Trophoblast cell (in vitro differentiated cells and primary cell): ENCODE measurements at regions not wholly inside any gene's neighbourhood (a gene's known extent, or its start where the extent isn't known, plus 50 kb on each side); places are given as distances from the start of the nearest gene placed in this dataset.

Experiments
- DNase-seq, 2 donors: peaks; one replicate each; pipeline ENCODE4 v3.0.0-alpha.2; 2016
- H2AFZ ChIP-seq: 2 replicates; pipeline ENCODE4 v1.6.1; 2013; ENCODE audit warnings: low read length, moderate library complexity, mild to moderate bottlenecking; ENCODE audit not compliant: insufficient read depth, poor library complexity
- H2AK5ac ChIP-seq: 2 replicates; pipeline ENCODE4 v1.6.1; 2013; ENCODE audit warnings: mild to moderate bottlenecking, low read length
- H2BK120ac ChIP-seq: 2 replicates; pipeline ENCODE4 v1.6.1; 2013; ENCODE audit warnings: low read length, mild to moderate bottlenecking, moderate library complexity; ENCODE audit not compliant: insufficient read depth, poor library complexity
- H2BK12ac ChIP-seq: 2 replicates; pipeline ENCODE4 v1.6.1; 2013; ENCODE audit warnings: mild to moderate bottlenecking, low read length, moderate library complexity
- H2BK5ac ChIP-seq: 2 replicates; pipeline ENCODE4 v1.6.1; 2013; ENCODE audit warnings: low read length, low read depth, moderate library complexity, mild to moderate bottlenecking; ENCODE audit not compliant: poor library complexity
- H3K14ac ChIP-seq: 2 replicates; pipeline ENCODE4 v1.6.1; 2013; ENCODE audit warnings: mild to moderate bottlenecking, low read length
- H3K18ac ChIP-seq: 2 replicates; pipeline ENCODE4 v1.6.1; 2013; ENCODE audit warnings: mild to moderate bottlenecking, low read length
- H3K23ac ChIP-seq: 2 replicates; pipeline ENCODE4 v1.6.1; 2013; ENCODE audit warnings: low read length
- H3K27ac ChIP-seq: 2 replicates; pipeline ENCODE4 v1.5.1; 2013; ENCODE audit warnings: low read depth, mild to moderate bottlenecking, inconsistent platforms, low read length, moderate library complexity
- H3K27me3 ChIP-seq: 2 replicates; pipeline ENCODE4 v1.6.1; 2013; ENCODE audit warnings: inconsistent platforms, mild to moderate bottlenecking, low read length, moderate library complexity; ENCODE audit not compliant: insufficient read depth
- H3K36me3 ChIP-seq, 2 experiments: 1 replicate in 1 of 2; 2 replicates in 1 of 2; pipeline ENCODE4 v1.6.1; 2013; ENCODE audit warnings: low read length in 2 of 2, mild to moderate bottlenecking in 2 of 2, moderate library complexity in 1 of 2; ENCODE audit not compliant: insufficient read depth in 2 of 2, control insufficient read depth in 1 of 2
- H3K4ac ChIP-seq: 2 replicates; pipeline ENCODE4 v1.6.1; 2013; ENCODE audit warnings: low read depth, mild to moderate bottlenecking, low read length, moderate library complexity
- H3K4me1 ChIP-seq, 2 experiments: 1 replicate in 1 of 2; 2 replicates in 1 of 2; pipeline ENCODE4 v1.6.1; 2013; ENCODE audit warnings: low read length in 2 of 2, mild to moderate bottlenecking in 2 of 2, moderate library complexity in 1 of 2; ENCODE audit not compliant: insufficient read depth in 2 of 2, control insufficient read depth in 1 of 2
- H3K4me2 ChIP-seq: 2 replicates; pipeline ENCODE4 v1.6.1; 2013; ENCODE audit warnings: inconsistent platforms, mild to moderate bottlenecking, low read length, moderate library complexity
- H3K4me3 ChIP-seq: 2 replicates; pipeline ENCODE4 v1.5.1; 2013; ENCODE audit warnings: mild to moderate bottlenecking, low read depth, low read length, inconsistent platforms
- H3K79me1 ChIP-seq: one replicate; pipeline ENCODE4 v1.6.1; 2013; ENCODE audit warnings: low read length
- H3K79me2 ChIP-seq: 2 replicates; pipeline ENCODE4 v1.6.1; 2013; ENCODE audit warnings: low read length, mild to moderate bottlenecking; ENCODE audit not compliant: control insufficient read depth, insufficient read depth, poor library complexity
- H3K9ac ChIP-seq: 2 replicates; pipeline ENCODE4 v1.6.1; 2013; ENCODE audit warnings: mild to moderate bottlenecking, low read length
- H3K9me3 ChIP-seq: 2 replicates; pipeline ENCODE4 v1.6.1; 2013; ENCODE audit warnings: low read depth, mild to moderate bottlenecking, control low read depth, inconsistent platforms, low read length; ENCODE audit not compliant: insufficient read depth
- H4K12ac ChIP-seq: 2 replicates; pipeline ENCODE4 v1.6.1; 2013; ENCODE audit warnings: low read depth, mild to moderate bottlenecking, low read length, moderate library complexity
- H4K8ac ChIP-seq: 2 replicates; pipeline ENCODE4 v1.6.1; 2013; ENCODE audit warnings: low read depth, mild to moderate bottlenecking, low read length, moderate library complexity
- H4K91ac ChIP-seq: one replicate; pipeline ENCODE4 v1.6.1; 2013; ENCODE audit warnings: low read depth, mild to moderate bottlenecking, low read length, moderate library complexity
- WGBS: extraction: QIAGEN DNeasy Blood & Tissue Kit; methylation state at CpG from one replicate; pipeline ENCODE4 v1.1.7; 2013; ENCODE audit warnings: missing lambda C conversion rate; ENCODE audit not compliant: insufficient read length, insufficient coverage; ENCODE audit errors: extremely low coverage; 5-methylcytosine and 5-hydroxymethylcytosine counted together

DNA sequence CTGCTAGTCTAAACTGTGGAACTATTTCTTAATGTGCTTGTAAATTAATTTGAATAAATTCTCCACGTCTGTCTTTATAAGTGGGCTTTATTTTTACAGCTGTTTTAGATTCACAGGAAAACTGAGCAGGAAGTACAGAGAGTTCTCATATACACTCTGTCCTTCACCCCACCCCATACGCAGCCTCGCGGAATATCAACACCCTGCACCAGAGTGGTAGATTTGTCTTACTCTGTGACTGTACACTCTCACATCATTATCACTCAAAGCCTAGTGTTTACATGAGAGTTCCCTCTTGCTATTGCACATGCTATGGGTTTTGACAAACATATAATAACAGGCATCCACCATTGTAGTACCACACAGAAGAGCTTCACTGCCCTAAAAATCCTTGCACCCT is 179.7 kb upstream of the DAB2 start:
- Histone ChIP-seq H3K14ac (no peak overlapping the region), H3K4ac (no peak overlapping the region), H2BK5ac (no peak overlapping the region), H3K27me3 (no peaks in the 10 kb centered on the region), H3K79me1 (no peaks in the 10 kb centered on the region), H4K8ac (no peak overlapping the region), H3K9me3 (no peaks in the 10 kb centered on the region), H3K18ac (no peak overlapping the region), H2AFZ (no peak overlapping the region), H3K4me1 (no peaks in the 10 kb centered on the region), H2BK120ac (no peak overlapping the region), H2BK12ac (no peak overlapping the region), H4K91ac (no peak overlapping the region), H3K4me3 (no peak overlapping the region), H3K79me2 (no peaks in the 10 kb centered on the region), H3K36me3 (no peaks in the 10 kb centered on the region), H3K27ac (no peak overlapping the region), H4K12ac (no peak overlapping the region), H3K4me2 (no peak overlapping the region), H3K9ac (no peak overlapping the region), H2AK5ac (no peak overlapping the region), H3K23ac (no peak overlapping the region)
- no peak for DNase-seq
- no CpG with 5 or more reads among the region's 4 CpGs for WGBS

GRCh38 chr5:39599721-39600431 is 175.1 kb upstream of the DAB2 start:
- H3K18ac ChIP-seq, result no peak overlapping the region
- H2BK12ac ChIP-seq, result no peak overlapping the region
- no peak overlapping the region for H3K4me3 ChIP-seq
- H2BK120ac ChIP-seq, result no peak overlapping the region
- H3K36me3 ChIP-seq, result no peaks in the 10 kb centered on the region
- H4K8ac ChIP-seq, result no peak overlapping the region
- H3K23ac ChIP-seq, result no peak overlapping the region
- WGBS, result no CpG with 5 or more reads among the region's 5 CpGs
- DNase-seq, result peak in 1 of 2 donors; percentile 45
- H3K79me2 ChIP-seq, result no peaks in the 10 kb centered on the region
- no peak overlapping the region for H3K14ac ChIP-seq
- no peak overlapping the region for H3K27ac ChIP-seq
- peaks cover 6 to 10% of the 10 kb centered on the region in 2 experiments for H3K4me1 ChIP-seq
- H3K4ac ChIP-seq, result no peak overlapping the region
- no peaks in the 10 kb centered on the region for H3K27me3 ChIP-seq
- no peak overlapping the region for H4K12ac ChIP-seq
- H3K9me3 ChIP-seq, result no peaks in the 10 kb centered on the region
- no peak overlapping the region for H3K4me2 ChIP-seq
- no peak overlapping the region for H3K9ac ChIP-seq
- no peak overlapping the region for H2AFZ ChIP-seq
- no peak overlapping the region for H4K91ac ChIP-seq
- no peak overlapping the region for H2BK5ac ChIP-seq
- H2AK5ac ChIP-seq, result no peak overlapping the region
- no peaks in the 10 kb centered on the region for H3K79me1 ChIP-seq

DNA sequence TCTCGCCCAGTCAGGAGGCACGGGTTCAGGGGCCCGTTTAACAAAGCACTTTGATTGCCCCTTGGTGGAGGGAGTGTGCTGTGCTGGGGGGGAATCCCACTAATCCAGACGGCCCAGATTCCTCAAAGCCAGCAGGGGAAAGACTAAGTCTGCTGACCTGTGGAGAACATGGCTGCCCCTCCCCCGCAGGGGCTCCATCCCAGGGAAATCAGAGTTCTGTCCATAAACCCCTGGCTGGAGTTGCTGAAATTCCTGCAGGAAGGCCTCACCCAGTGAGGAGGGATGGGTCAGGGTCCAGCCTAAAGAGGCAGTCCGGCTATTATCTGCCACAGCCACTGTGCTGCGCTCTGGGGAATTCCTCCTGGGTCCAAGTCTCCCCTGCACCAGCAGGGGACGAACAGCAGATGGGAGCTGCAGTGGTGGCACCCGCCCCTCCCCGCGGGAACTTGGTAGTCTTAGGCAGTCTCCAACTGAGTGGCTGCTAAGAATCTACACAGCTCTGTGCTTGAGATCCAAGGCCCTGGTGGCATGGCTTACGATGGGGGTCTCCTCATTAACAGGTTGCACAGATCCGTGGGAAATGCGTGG is 174.0 kb upstream of the DAB2 start:
- Histone ChIP-seq H3K23ac (no peak overlapping the region), H3K79me2 (no peaks in the 10 kb centered on the region), H3K36me3 (no peaks in the 10 kb centered on the region), H4K91ac (peak overlapping the region; percentile 3), H3K4me2 (no peak overlapping the region), H3K27me3 (no peaks in the 10 kb centered on the region), H2BK120ac (no peak overlapping the region), H3K18ac (no peak overlapping the region), H3K79me1 (no peaks in the 10 kb centered on the region), H3K14ac (no peak overlapping the region), H2BK12ac (no peak overlapping the region), H3K27ac (no peak overlapping the region), H3K4me1 (peaks cover 6 to 10% of the 10 kb centered on the region in 2 experiments), H2AK5ac (no peak overlapping the region), H4K12ac (no peak overlapping the region), H4K8ac (no peak overlapping the region), H3K4me3 (no peak overlapping the region), H2AFZ (no peak overlapping the region), H3K9ac (no peak overlapping the region), H3K4ac (no peak overlapping the region), H2BK5ac (no peak overlapping the region), H3K9me3 (no peaks in the 10 kb centered on the region)
- no peak for DNase-seq
- no CpG with 5 or more reads among the region's 14 CpGs for WGBS

DNA sequence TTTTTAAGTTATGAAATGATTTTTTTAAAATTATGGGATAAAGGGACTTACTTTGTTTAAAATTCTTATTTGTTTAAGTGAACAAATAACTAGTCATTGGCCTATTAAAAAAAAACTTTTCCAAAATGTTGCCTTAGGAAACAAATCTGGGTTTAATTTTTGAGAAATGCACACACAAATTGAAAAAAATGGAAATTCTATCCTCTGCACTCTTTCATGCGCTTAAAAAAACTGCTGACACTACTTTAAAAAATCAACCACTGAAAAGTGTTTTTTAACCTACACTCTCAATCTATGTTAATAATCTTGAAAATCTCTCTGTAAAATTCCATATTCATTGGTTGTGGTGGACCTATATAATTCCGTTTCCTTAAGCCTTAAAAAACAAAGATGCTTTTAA is 163.4 kb upstream of the DAB2 start:
- H3K4me1 ChIP-seq, result no peaks in the 10 kb centered on the region
- H3K36me3 ChIP-seq, result no peaks in the 10 kb centered on the region
- H3K9ac ChIP-seq, result no peak overlapping the region
- no CpG with 5 or more reads among the region's 2 CpGs for WGBS
- no peaks in the 10 kb centered on the region for H3K79me1 ChIP-seq
- no peak overlapping the region for H3K4ac ChIP-seq
- no peak overlapping the region for H3K4me2 ChIP-seq
- H3K79me2 ChIP-seq, result no peaks in the 10 kb centered on the region
- no peaks in the 10 kb centered on the region for H3K9me3 ChIP-seq
- no peak overlapping the region for H3K14ac ChIP-seq
- H4K91ac ChIP-seq, result no peak overlapping the region
- H2BK120ac ChIP-seq, result no peak overlapping the region
- no peak overlapping the region for H2AFZ ChIP-seq
- H3K27ac ChIP-seq, result no peak overlapping the region
- no peak overlapping the region for H3K23ac ChIP-seq
- no peak overlapping the region for H2BK5ac ChIP-seq
- H3K27me3 ChIP-seq, result no peaks in the 10 kb centered on the region
- no peak overlapping the region for H3K18ac ChIP-seq
- no peak for DNase-seq
- no peak overlapping the region for H2AK5ac ChIP-seq
- no peak overlapping the region for H4K8ac ChIP-seq
- H2BK12ac ChIP-seq, result no peak overlapping the region
- H4K12ac ChIP-seq, result no peak overlapping the region
- no peak overlapping the region for H3K4me3 ChIP-seq
